Psoas muscle (tissue), 7 donors: ENCODE measurements at regions not wholly inside any gene's neighbourhood (a gene's known extent, or its start where the extent isn't known, plus 50 kb on each side); places are given as distances from the start of the nearest gene placed in this dataset.

Experiments
- ATAC-seq, 4 donors: fragments of 200-7000 bp; cut with Tn5 transposase; one replicate each; pipeline ENCODE4 v1.9.1; 2020; ENCODE audit warnings: moderate library complexity in 3 of 4, mild to moderate bottlenecking in 2 of 4
- DNase-seq, 2 donors: peaks; one replicate each; pipeline ENCODE4 v3.0.0-alpha.2; 2020
- H3K27ac ChIP-seq: fragments of 200-600 bp; one replicate; pipeline ENCODE4 v1.8.0; 2022
- H3K27me3 ChIP-seq, 3 donors: fragments of 200-600 bp in 1 of 3; one replicate each; pipeline versions ENCODE4 v1.6.1 to v1.8.0; 2013 to 2022; ENCODE audit warnings: low read length in 2 of 3, mild to moderate bottlenecking in 2 of 3, moderate library complexity in 1 of 3; ENCODE audit not compliant: insufficient read depth in 3 of 3
- H3K36me3 ChIP-seq, 2 donors: fragments of 200-600 bp in 1 of 2; one replicate each; pipeline versions ENCODE4 v1.6.1 to v1.8.0; 2013 to 2022; ENCODE audit warnings: low read depth in 1 of 2, mild to moderate bottlenecking in 1 of 2, moderate library complexity in 1 of 2; ENCODE audit not compliant: insufficient read depth in 1 of 2
- H3K4me1 ChIP-seq: fragments of 200-600 bp; one replicate; pipeline ENCODE4 v1.8.0; 2022
- H3K4me3 ChIP-seq: fragments of 200-600 bp; one replicate; pipeline ENCODE4 v1.8.0; 2022; ENCODE audit warnings: mild to moderate bottlenecking
- H3K9me3 ChIP-seq: fragments of 200-600 bp; one replicate; pipeline ENCODE4 v1.8.0; 2022
- CTCF ChIP-seq: fragments of 200-600 bp; IDR thresholded peaks from one replicate; pipeline ENCODE4 v1.8.0; 2022; ENCODE audit warnings: antibody characterized with exemption
- WGBS, 3 donors: extraction: QIAGEN DNeasy Blood & Tissue Kit; methylation state at CpG; one replicate each; pipeline versions ENCODE4 v1.1.6 to v1.1.7; 2013; 5-methylcytosine and 5-hydroxymethylcytosine counted together
- intact Hi-C, 2 donors: fragments of 100-400 bp; cut with DNase I; formaldehyde crosslinking; loops; one replicate each; pipeline versions ENCODE4 v1.11.0 to v1.14.2; 2022
- donor health status: healthy with polysubstance abuse.
- donor health status: DM: no; HTN: no; CAD: no; lungs with moderate emphysema.
- donor health status: Bipolar disorder and iron deficiency.
- donor health status: healthy.
- donor health status: DM: yes; HTN: yes; CAD: no.
- donor health status: DM: no; HTN: no; CAD: no.
- donor health status: DM: yes; HTN: yes; CAD: no.

- intact Hi-C loops, result no loop called here
- no peak for DNase-seq
- no peak for ATAC-seq
- H3K9me3 ChIP-seq, result no peaks in the 10 kb centered on the region
- H3K27me3 ChIP-seq, result no peaks in the 10 kb centered on the region
- H3K4me1 ChIP-seq, result peaks cover 5% of the 10 kb centered on the region
- WGBS, 3 donors, result 86 to 93% (median 90%) methylated on average over 11 of the region's 11 CpGs
- H3K36me3 ChIP-seq, result no peaks in the 10 kb centered on the region
- no peak overlapping the region for H3K4me3 ChIP-seq
- no peak for TF ChIP-seq CTCF
- H3K27ac ChIP-seq, result no peak overlapping the region
These were observed 166.7 kb downstream of the KCNA5 start for GRCh38 chr12:5210179-5210922.

GRCh38 chr12:5210923-5211290 is 167.2 kb downstream of the KCNA5 start:
- intact Hi-C loops, result no loop called here
- TF ChIP-seq CTCF, result no peak
- H3K9me3 ChIP-seq, result no peaks in the 10 kb centered on the region
- 88 to 93% (median 91%) methylated on average over 6 of the region's 6 CpGs for WGBS, 3 donors
- DNase-seq (no peak), ATAC-seq (no peak)
- H3K4me1 ChIP-seq, result peaks cover 5% of the 10 kb centered on the region
- no peak overlapping the region for H3K27ac ChIP-seq
- no peak overlapping the region for H3K4me3 ChIP-seq
- H3K36me3 ChIP-seq, result no peaks in the 10 kb centered on the region
- H3K27me3 ChIP-seq, result no peaks in the 10 kb centered on the region

- peaks cover 5% of the 10 kb centered on the region for H3K4me1 ChIP-seq
- WGBS, 3 donors, result 25 to 45% (median 25%) methylated on average over 2 of the region's 2 CpGs
- no peak overlapping the region for H3K4me3 ChIP-seq
- no peaks in the 10 kb centered on the region for H3K27me3 ChIP-seq
- H3K9me3 ChIP-seq, result no peaks in the 10 kb centered on the region
- intact Hi-C loops, result no loop called here
- H3K27ac ChIP-seq, result no peak overlapping the region
- no peak for DNase-seq
- TF ChIP-seq CTCF, result no peak
- no peak for ATAC-seq
- H3K36me3 ChIP-seq, result no peaks in the 10 kb centered on the region
These were observed 169.7 kb downstream of the KCNA5 start for GRCh38 chr12:5213336-5213735.

DNA sequence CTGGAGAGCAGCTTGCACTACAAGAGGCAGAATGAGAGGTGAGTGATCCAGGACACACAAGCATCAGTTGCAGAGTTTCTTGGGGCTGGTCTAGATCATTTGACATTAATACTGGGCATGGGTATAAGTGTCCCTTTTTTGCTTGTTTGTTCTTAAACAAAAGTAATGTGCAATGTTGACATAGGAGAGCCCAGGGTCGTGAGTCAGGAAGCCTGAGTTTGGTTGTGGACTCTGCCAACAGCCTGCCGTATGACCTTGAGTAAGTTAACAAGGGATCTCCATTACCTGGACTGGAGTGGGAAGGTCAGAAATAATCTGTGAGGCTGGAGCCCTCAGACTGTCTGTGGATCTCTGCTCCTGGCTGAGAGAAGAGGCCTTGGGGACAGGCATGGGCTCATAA is 170.3 kb downstream of the KCNA5 start:
- no peaks in the 10 kb centered on the region for H3K9me3 ChIP-seq
- H3K36me3 ChIP-seq, result no peaks in the 10 kb centered on the region
- intact Hi-C loops, result no loop called here
- 29 to 45% (median 30%) methylated on average over 2 of the region's 2 CpGs for WGBS, 3 donors
- H3K27ac ChIP-seq, result no peak overlapping the region
- TF ChIP-seq CTCF, result no peak
- no peak for DNase-seq
- no peaks in the 10 kb centered on the region for H3K27me3 ChIP-seq
- no peak overlapping the region for H3K4me3 ChIP-seq
- peaks cover 5% of the 10 kb centered on the region for H3K4me1 ChIP-seq
- ATAC-seq, result peak in 1 of 4 donors; percentile 46

GRCh38 chr12:5217936-5218335 is 174.3 kb downstream of the KCNA5 start:
- Histone ChIP-seq H3K4me3 (no peak overlapping the region), H3K27me3 (no peaks in the 10 kb centered on the region), H3K4me1 (peaks cover 5% of the 10 kb centered on the region), H3K36me3 (no peaks in the 10 kb centered on the region), H3K9me3 (no peaks in the 10 kb centered on the region), H3K27ac (no peak overlapping the region)
- WGBS, 3 donors, result 78 to 86% (median 83%) methylated on average over 6 of the region's 6 CpGs
- DNase-seq (no peak), ATAC-seq (no peak)
- TF ChIP-seq CTCF, result no peak
- intact Hi-C loops, result no loop called here
